ENCODE measurements at regions not wholly inside any gene's neighbourhood (a gene's known extent, or its start where the extent isn't known, plus 50 kb on each side); places are given as distances from the start of the nearest gene placed in this dataset.

GRCh38 chrX:19172741-19173140 is 50.5 kb upstream of the ADGRG2 start:
- no peak for DNase-seq (ENCODE audit: low spot score)

GRCh38 chrX:19174401-19175025 is 52.2 kb upstream of the ADGRG2 start:
- DNase-seq (ENCODE audit: low spot score): peak; percentile 47

GRCh38 chrX:19176901-19177630 is 54.8 kb upstream of the ADGRG2 start:
- no peak for DNase-seq (ENCODE audit: low spot score)

- DNase-seq (ENCODE audit: low spot score): no peak
Measured at GRCh38 chrX:19177721-19178120, 55.5 kb upstream of the ADGRG2 start.

- DNase-seq (ENCODE audit: low spot score): no peak
Measured at GRCh38 chrX:19178402-19178801, 56.1 kb upstream of the ADGRG2 start.

GRCh38 chrX:19179389-19179788 is 57.1 kb upstream of the ADGRG2 start:
- no peak for DNase-seq (ENCODE audit: low spot score)

GRCh38 chrX:19181345-19181744 is 59.1 kb upstream of the ADGRG2 start:
- no peak for DNase-seq (ENCODE audit: low spot score)

GRCh38 chrX:19182785-19183184 is 60.5 kb upstream of the ADGRG2 start:
- no peak for DNase-seq (ENCODE audit: low spot score)

- DNase-seq (ENCODE audit: low spot score): no peak
Measured at GRCh38 chrX:19183761-19184477, 61.7 kb upstream of the ADGRG2 start.

GRCh38 chrX:19188566-19188965 is 66.3 kb upstream of the ADGRG2 start:
- no peak for DNase-seq (ENCODE audit: low spot score)

GRCh38 chrX:19190902-19191301 is 68.6 kb upstream of the ADGRG2 start:
- DNase-seq (ENCODE audit: low spot score): no peak

- no peak for DNase-seq (ENCODE audit: low spot score)
Measured at GRCh38 chrX:19193565-19193964, 71.3 kb upstream of the ADGRG2 start.

GRCh38 chrX:19194285-19195242 is 72.3 kb upstream of the ADGRG2 start:
- DNase-seq (ENCODE audit: low spot score): no peak

GRCh38 chrX:19195243-19195610 is 73.0 kb upstream of the ADGRG2 start:
- DNase-seq (ENCODE audit: low spot score): no peak

GRCh38 chrX:19198473-19198872 is 76.2 kb upstream of the ADGRG2 start:
- DNase-seq (ENCODE audit: low spot score): no peak

GRCh38 chrX:19202171-19202570 is 79.9 kb upstream of the ADGRG2 start:
- no peak for DNase-seq (ENCODE audit: low spot score)

GRCh38 chrX:19204636-19205035 is 82.4 kb upstream of the ADGRG2 start:
- DNase-seq (ENCODE audit: low spot score): no peak

GRCh38 chrX:19212037-19212436 is 89.8 kb upstream of the ADGRG2 start:
- no peak for DNase-seq (ENCODE audit: low spot score)

GRCh38 chrX:19213610-19214152 is 91.4 kb upstream of the ADGRG2 start:
- no peak for DNase-seq (ENCODE audit: low spot score)

GRCh38 chrX:19214311-19214710 is 92.0 kb upstream of the ADGRG2 start:
- no peak for DNase-seq (ENCODE audit: low spot score)

GRCh38 chrX:19225909-19226308 is 103.6 kb upstream of the ADGRG2 start:
- peak; percentile 32 for DNase-seq (ENCODE audit: low spot score)
